Upper lobe of left lung (tissue), 4 donors: ENCODE measurements at regions not wholly inside any gene's neighbourhood (a gene's known extent, or its start where the extent isn't known, plus 50 kb on each side); places are given as distances from the start of the nearest gene placed in this dataset.

Experiments used
- CTCF ChIP-seq, 6 experiments: fragments of 450-650 bp in 4 of 6; fragments of 200-600 bp in 2 of 6; sonication (generic) in 2 of 6; IDR thresholded peaks; one replicate each; pipeline ENCODE4 v1.5.1; 2016 to 2019; ENCODE audit warnings: antibody characterized with exemption in 6 of 6
- POLR2A ChIP-seq, 4 donors: fragments of 450-650 bp; IDR thresholded peaks; one replicate each; pipeline ENCODE4 v1.5.1; 2016 to 2017; ENCODE audit warnings: antibody characterized with exemption in 4 of 4, mild to moderate bottlenecking in 2 of 4
- POLR2AphosphoS5 ChIP-seq, 2 donors: sonication (generic); formaldehyde crosslinking; IDR thresholded peaks; one replicate each; pipeline ENCODE4 v1.5.1; 2017; ENCODE audit warnings: antibody characterized with exemption in 2 of 2

- TF ChIP-seq CTCF (IDR thresholded peaks at IDR 0.05) (no peak), POLR2A (IDR thresholded peaks at IDR 0.05) (no peak), POLR2AphosphoS5 (IDR thresholded peaks at IDR 0.05) (no peak)
Observed at GRCh38 chr2:236954641-236955040, 131.0 kb upstream of the COPS8 start.
